ENCODE measurements at regions not wholly inside any gene's neighbourhood (a gene's known extent, or its start where the extent isn't known, plus 50 kb on each side); places are given as distances from the start of the nearest gene placed in this dataset.

- no peaks in the 10 kb centered on the region for H3K9me2 ChIP-seq (replicated peaks; ENCODE audit: low read depth, low read length)
- no peaks in the 10 kb centered on the region for H4K20me1 ChIP-seq (ENCODE audit: insufficient read depth, low read length, poor library complexity, severe bottlenecking)
- no peak for TF ChIP-seq EZH2phosphoT487 (IDR thresholded peaks at IDR 0.05; ENCODE audit: borderline replicate concordance)
- TF ChIP-seq CTCF (conservative IDR thresholded peaks at IDR 0.05; ENCODE audit: low read length), result no peak
- H3K36me3 ChIP-seq (ENCODE audit: insufficient read depth, low read length), result no peaks in the 10 kb centered on the region
- no peaks in the 10 kb centered on the region for H3K27me3 ChIP-seq (ENCODE audit: insufficient read depth, low read length, poor library complexity, severe bottlenecking)
- H3K79me2 ChIP-seq (ENCODE audit: insufficient read depth, low read length), result no peaks in the 10 kb centered on the region
- no peak overlapping the region for H3K9ac ChIP-seq (ENCODE audit: low read depth, low read length, poor library complexity, severe bottlenecking)
- no peaks in the 10 kb centered on the region for H3K4me1 ChIP-seq (ENCODE audit: insufficient read depth, low read length, poor library complexity, severe bottlenecking)
- H3F3A ChIP-seq (ENCODE audit: low read depth), result no peaks in the 10 kb centered on the region
- no peak overlapping the region for H3K4me2 ChIP-seq (ENCODE audit: low read depth, low read length, poor library complexity, severe bottlenecking)
- no peak overlapping the region for H2AFZ ChIP-seq (ENCODE audit: low read length)
- H3K9me3 ChIP-seq (ENCODE audit: insufficient read depth, low read depth, low read length), result no peaks in the 10 kb centered on the region
- H3K4me3 ChIP-seq (ENCODE audit: low read length, poor library complexity, severe bottlenecking), result no peak overlapping the region
Observed at GRCh38 chr4:174089711-174090110, 193.8 kb downstream of the FBXO8 start.

GRCh38 chr4:174088795-174089194 is 194.7 kb downstream of the FBXO8 start:
- H3K4me1 ChIP-seq (ENCODE audit: insufficient read depth, low read length, poor library complexity, severe bottlenecking), result no peaks in the 10 kb centered on the region
- no peaks in the 10 kb centered on the region for H3K79me2 ChIP-seq (ENCODE audit: insufficient read depth, low read length)
- no peaks in the 10 kb centered on the region for H3K27me3 ChIP-seq (ENCODE audit: insufficient read depth, low read length, poor library complexity, severe bottlenecking)
- no peaks in the 10 kb centered on the region for H4K20me1 ChIP-seq (ENCODE audit: insufficient read depth, low read length, poor library complexity, severe bottlenecking)
- no peak overlapping the region for H2AFZ ChIP-seq (ENCODE audit: low read length)
- H3K4me3 ChIP-seq (ENCODE audit: low read length, poor library complexity, severe bottlenecking), result no peak overlapping the region
- H3K36me3 ChIP-seq (ENCODE audit: insufficient read depth, low read length), result no peaks in the 10 kb centered on the region
- no peaks in the 10 kb centered on the region for H3K9me3 ChIP-seq (ENCODE audit: insufficient read depth, low read depth, low read length)
- H3K9ac ChIP-seq (ENCODE audit: low read depth, low read length, poor library complexity, severe bottlenecking), result no peak overlapping the region
- H3F3A ChIP-seq (ENCODE audit: low read depth), result no peaks in the 10 kb centered on the region
- TF ChIP-seq EZH2phosphoT487 (IDR thresholded peaks at IDR 0.05; ENCODE audit: borderline replicate concordance), result no peak
- TF ChIP-seq CTCF (conservative IDR thresholded peaks at IDR 0.05; ENCODE audit: low read length), result no peak
- no peaks in the 10 kb centered on the region for H3K9me2 ChIP-seq (replicated peaks; ENCODE audit: low read depth, low read length)
- no peak overlapping the region for H3K4me2 ChIP-seq (ENCODE audit: low read depth, low read length, poor library complexity, severe bottlenecking)

- H3K4me2 ChIP-seq (ENCODE audit: low read depth, low read length, poor library complexity, severe bottlenecking), result no peak overlapping the region
- no peaks in the 10 kb centered on the region for H4K20me1 ChIP-seq (ENCODE audit: insufficient read depth, low read length, poor library complexity, severe bottlenecking)
- no peak overlapping the region for H3K4me3 ChIP-seq (ENCODE audit: low read length, poor library complexity, severe bottlenecking)
- TF ChIP-seq EZH2phosphoT487 (IDR thresholded peaks at IDR 0.05; ENCODE audit: borderline replicate concordance) (no peak), CTCF (conservative IDR thresholded peaks at IDR 0.05; ENCODE audit: low read length) (no peak)
- no peaks in the 10 kb centered on the region for H3K9me3 ChIP-seq (ENCODE audit: insufficient read depth, low read depth, low read length)
- H3F3A ChIP-seq (ENCODE audit: low read depth), result no peaks in the 10 kb centered on the region
- H2AFZ ChIP-seq (ENCODE audit: low read length), result no peak overlapping the region
- H3K9ac ChIP-seq (ENCODE audit: low read depth, low read length, poor library complexity, severe bottlenecking), result no peak overlapping the region
- H3K27me3 ChIP-seq (ENCODE audit: insufficient read depth, low read length, poor library complexity, severe bottlenecking), result no peaks in the 10 kb centered on the region
- H3K4me1 ChIP-seq (ENCODE audit: insufficient read depth, low read length, poor library complexity, severe bottlenecking), result no peaks in the 10 kb centered on the region
- no peaks in the 10 kb centered on the region for H3K79me2 ChIP-seq (ENCODE audit: insufficient read depth, low read length)
- H3K9me2 ChIP-seq (replicated peaks; ENCODE audit: low read depth, low read length), result no peaks in the 10 kb centered on the region
- no peaks in the 10 kb centered on the region for H3K36me3 ChIP-seq (ENCODE audit: insufficient read depth, low read length)
Observed at GRCh38 chr4:174086829-174087799, 196.4 kb downstream of the FBXO8 start.

Data from Loucy (cell line).